ENCODE measurements at regions not wholly inside any gene's neighbourhood (a gene's known extent, or its start where the extent isn't known, plus 50 kb on each side); places are given as distances from the start of the nearest gene placed in this dataset.

DNA sequence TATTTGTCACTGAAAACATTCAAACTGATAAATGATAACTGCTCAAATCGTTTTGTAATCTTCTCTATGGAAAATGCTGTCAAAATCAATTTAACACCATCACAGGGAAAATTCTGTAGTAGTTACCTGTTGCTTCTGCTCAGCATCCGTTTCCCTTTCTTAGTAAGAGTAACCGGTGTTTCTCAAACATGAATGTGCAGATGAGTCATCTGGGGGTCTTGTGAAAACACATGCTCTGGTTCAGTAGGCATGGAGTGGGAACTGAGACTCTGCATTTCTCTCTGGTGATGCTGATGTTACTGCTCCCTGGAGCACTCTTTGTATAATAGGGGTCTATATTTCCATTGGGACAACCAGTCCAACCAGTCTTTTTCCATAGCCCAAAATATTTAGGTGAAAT lies 145.1 kb downstream of the SEMA6D start:
- no peak overlapping the region for H2AFZ ChIP-seq (ENCODE audit: low read length)
- no peak overlapping the region for H3K4me3 ChIP-seq (ENCODE audit: insufficient read depth, low read length)
- no peak for DNase-seq (ENCODE audit: insufficient read length, low spot score, missing footprints)
- H3K27ac ChIP-seq (ENCODE audit: low read depth, low read length), result no peak overlapping the region
- peaks cover 4% of the 10 kb centered on the region for H3K9me3 ChIP-seq (ENCODE audit: low read depth, low read length)
- no peaks in the 10 kb centered on the region for H4K20me1 ChIP-seq (ENCODE audit: insufficient read depth, low read length)
- TF ChIP-seq, protein P1, sequence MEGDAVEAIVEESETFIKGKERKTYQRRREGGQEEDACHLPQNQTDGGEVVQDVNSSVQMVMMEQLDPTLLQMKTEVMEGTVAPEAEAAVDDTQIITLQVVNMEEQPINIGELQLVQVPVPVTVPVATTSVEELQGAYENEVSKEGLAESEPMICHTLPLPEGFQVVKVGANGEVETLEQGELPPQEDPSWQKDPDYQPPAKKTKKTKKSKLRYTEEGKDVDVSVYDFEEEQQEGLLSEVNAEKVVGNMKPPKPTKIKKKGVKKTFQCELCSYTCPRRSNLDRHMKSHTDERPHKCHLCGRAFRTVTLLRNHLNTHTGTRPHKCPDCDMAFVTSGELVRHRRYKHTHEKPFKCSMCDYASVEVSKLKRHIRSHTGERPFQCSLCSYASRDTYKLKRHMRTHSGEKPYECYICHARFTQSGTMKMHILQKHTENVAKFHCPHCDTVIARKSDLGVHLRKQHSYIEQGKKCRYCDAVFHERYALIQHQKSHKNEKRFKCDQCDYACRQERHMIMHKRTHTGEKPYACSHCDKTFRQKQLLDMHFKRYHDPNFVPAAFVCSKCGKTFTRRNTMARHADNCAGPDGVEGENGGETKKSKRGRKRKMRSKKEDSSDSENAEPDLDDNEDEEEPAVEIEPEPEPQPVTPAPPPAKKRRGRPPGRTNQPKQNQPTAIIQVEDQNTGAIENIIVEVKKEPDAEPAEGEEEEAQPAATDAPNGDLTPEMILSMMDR (IDR thresholded peaks at IDR 0.05; ENCODE audit: extremely low read depth, low read depth, low read length), result no peak
- H3K79me2 ChIP-seq (ENCODE audit: insufficient read depth, low read length), result no peaks in the 10 kb centered on the region
- H3K36me3 ChIP-seq (ENCODE audit: insufficient read depth, low read length), result no peaks in the 10 kb centered on the region
- H3K4me1 ChIP-seq (ENCODE audit: insufficient read depth, low read length), result no peaks in the 10 kb centered on the region
- H3K27me3 ChIP-seq (ENCODE audit: insufficient read depth, low read length), result peaks cover 5% of the 10 kb centered on the region
- H3K4me2 ChIP-seq (ENCODE audit: insufficient read depth, low read length), result no peak overlapping the region

GRCh38 chr15:47866446-47866845 lies 149.1 kb downstream of the SEMA6D start:
- peaks cover 4% of the 10 kb centered on the region for H3K9me3 ChIP-seq (ENCODE audit: low read depth, low read length)
- no peaks in the 10 kb centered on the region for H3K79me2 ChIP-seq (ENCODE audit: insufficient read depth, low read length)
- H3K4me3 ChIP-seq (ENCODE audit: insufficient read depth, low read length), result no peak overlapping the region
- H3K4me1 ChIP-seq (ENCODE audit: insufficient read depth, low read length), result peaks cover 14% of the 10 kb centered on the region
- H2AFZ ChIP-seq (ENCODE audit: low read length), result no peak overlapping the region
- H3K27ac ChIP-seq (ENCODE audit: low read depth, low read length), result no peak overlapping the region
- DNase-seq (ENCODE audit: insufficient read length, low spot score, missing footprints), result no peak
- peaks cover 5% of the 10 kb centered on the region for H3K27me3 ChIP-seq (ENCODE audit: insufficient read depth, low read length)
- H3K36me3 ChIP-seq (ENCODE audit: insufficient read depth, low read length), result no peaks in the 10 kb centered on the region
- no peaks in the 10 kb centered on the region for H4K20me1 ChIP-seq (ENCODE audit: insufficient read depth, low read length)
- TF ChIP-seq, protein P1 (IDR thresholded peaks at IDR 0.05; ENCODE audit: extremely low read depth, low read depth, low read length), result no peak
- no peak overlapping the region for H3K4me2 ChIP-seq (ENCODE audit: insufficient read depth, low read length)

DNA sequence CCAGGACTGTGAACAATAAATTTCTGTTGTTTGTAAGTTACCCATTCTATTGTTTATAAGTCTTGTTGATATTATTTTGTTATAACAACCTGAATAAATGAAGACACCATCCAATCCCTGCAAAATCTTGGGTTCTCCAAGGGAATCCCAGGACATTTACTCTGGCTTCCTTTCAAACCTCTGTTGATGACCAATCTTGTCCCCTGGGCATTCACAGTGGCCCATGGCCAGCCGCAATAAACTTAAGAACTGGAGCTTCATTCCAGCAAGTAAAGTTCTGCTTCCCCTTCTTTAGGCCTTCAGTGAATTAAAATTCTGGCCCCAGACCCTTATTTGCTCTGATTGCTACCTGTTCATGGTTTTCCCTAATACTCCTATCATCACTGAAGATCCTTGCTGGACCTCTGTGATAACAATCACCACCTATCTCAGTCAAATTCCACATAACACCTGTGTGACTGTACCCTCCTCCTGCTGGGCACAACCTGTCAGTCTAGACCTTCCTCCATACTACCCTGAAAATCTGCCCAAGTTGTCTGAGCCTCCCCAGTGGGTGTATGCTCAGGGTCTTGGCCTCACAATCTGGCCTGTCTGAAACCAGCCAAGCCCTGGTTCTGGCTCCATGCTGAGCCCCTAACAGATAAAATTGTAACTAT lies 153.1 kb downstream of the SEMA6D start:
- Histone ChIP-seq H3K27me3 (ENCODE audit: insufficient read depth, low read length) (peaks cover 5% of the 10 kb centered on the region), H3K27ac (ENCODE audit: low read depth, low read length) (peak overlapping the region; percentile 80), H2AFZ (ENCODE audit: low read length) (no peak overlapping the region), H3K36me3 (ENCODE audit: insufficient read depth, low read length) (no peaks in the 10 kb centered on the region), H3K4me3 (ENCODE audit: insufficient read depth, low read length) (peak overlapping the region; percentile 46), H3K79me2 (ENCODE audit: insufficient read depth, low read length) (no peaks in the 10 kb centered on the region), H3K4me2 (ENCODE audit: insufficient read depth, low read length) (peak overlapping the region; percentile 65), H4K20me1 (ENCODE audit: insufficient read depth, low read length) (no peaks in the 10 kb centered on the region), H3K4me1 (ENCODE audit: insufficient read depth, low read length) (peaks cover 17% of the 10 kb centered on the region), H3K9me3 (ENCODE audit: low read depth, low read length) (peaks cover 2% of the 10 kb centered on the region)
- DNase-seq (ENCODE audit: insufficient read length, low spot score, missing footprints), result no peak
- TF ChIP-seq, protein P1 (IDR thresholded peaks at IDR 0.05; ENCODE audit: extremely low read depth, low read depth, low read length), result no peak

GRCh38 chr15:47870956-47871625 lies 153.8 kb downstream of the SEMA6D start:
- peak overlapping the region; percentile 65 for H3K4me2 ChIP-seq (ENCODE audit: insufficient read depth, low read length)
- H3K27me3 ChIP-seq (ENCODE audit: insufficient read depth, low read length), result peaks cover 4% of the 10 kb centered on the region
- H3K9me3 ChIP-seq (ENCODE audit: low read depth, low read length), result no peaks in the 10 kb centered on the region
- no peaks in the 10 kb centered on the region for H4K20me1 ChIP-seq (ENCODE audit: insufficient read depth, low read length)
- no peaks in the 10 kb centered on the region for H3K79me2 ChIP-seq (ENCODE audit: insufficient read depth, low read length)
- TF ChIP-seq, protein P1 (IDR thresholded peaks at IDR 0.05; ENCODE audit: extremely low read depth, low read depth, low read length), result no peak
- no peak overlapping the region for H2AFZ ChIP-seq (ENCODE audit: low read length)
- peak overlapping the region; percentile 80 for H3K27ac ChIP-seq (ENCODE audit: low read depth, low read length)
- H3K4me3 ChIP-seq (ENCODE audit: insufficient read depth, low read length), result peak overlapping the region; percentile 46
- H3K4me1 ChIP-seq (ENCODE audit: insufficient read depth, low read length), result peaks cover 17% of the 10 kb centered on the region
- DNase-seq (ENCODE audit: insufficient read length, low spot score, missing footprints), result peak; percentile 48
- no peaks in the 10 kb centered on the region for H3K36me3 ChIP-seq (ENCODE audit: insufficient read depth, low read length)

Measured in osteoblast (primary cell).